OCI-LY1 (cell line): ENCODE measurements at regions not wholly inside any gene's neighbourhood (a gene's known extent, or its start where the extent isn't known, plus 50 kb on each side); places are given as distances from the start of the nearest gene placed in this dataset.

Source experiments
- H2AFZ ChIP-seq: fragments of 200-600 bp; sonication (generic), shearing (Covaris generic); 2 replicates; pipeline ENCODE4 v1.6.0; 2014; ENCODE audit warnings: antibody characterized with exemption, mild to moderate bottlenecking, low read length
- H3F3A ChIP-seq: fragments of 200-600 bp; sonication (generic), shearing (Covaris generic); 2 replicates; pipeline ENCODE4 v1.6.0; 2014; ENCODE audit warnings: mild to moderate bottlenecking, antibody characterized with exemption, low read length, moderate library complexity; ENCODE audit not compliant: insufficient read depth
- H3K27ac ChIP-seq: fragments of 200-600 bp; sonication (generic); 2 replicates; pipeline ENCODE4 v1.5.1; 2014; ENCODE audit warnings: low read length, mixed run types, mild to moderate bottlenecking, low read depth; ENCODE audit not compliant: poor library complexity, severe bottlenecking
- H3K27me3 ChIP-seq: fragments of 200-600 bp; sonication (generic); 2 replicates; pipeline ENCODE4 v1.6.0; 2014; ENCODE audit warnings: antibody characterized with exemption, mild to moderate bottlenecking, low read length, moderate library complexity; ENCODE audit not compliant: insufficient read depth
- H3K36me3 ChIP-seq: fragments of 200-600 bp; sonication (generic); 2 replicates; pipeline ENCODE4 v1.6.1; 2014; ENCODE audit warnings: mild to moderate bottlenecking, antibody characterized with exemption, low read length, moderate library complexity, mixed read lengths; ENCODE audit not compliant: insufficient read depth
- H3K4me1 ChIP-seq: fragments of 200-600 bp; sonication (generic); 2 replicates; pipeline ENCODE4 v1.5.1; 2014; ENCODE audit warnings: mild to moderate bottlenecking, low read length, moderate library complexity; ENCODE audit not compliant: insufficient read depth, severe bottlenecking
- H3K4me2 ChIP-seq: fragments of 200-600 bp; sonication (generic), shearing (Covaris generic); 2 replicates; pipeline ENCODE4 v1.6.1; 2014; ENCODE audit warnings: low read length
- H3K4me3 ChIP-seq: fragments of 200-600 bp; sonication (generic); 2 replicates; pipeline ENCODE4 v1.5.1; 2014; ENCODE audit warnings: low read length, low read depth, mild to moderate bottlenecking, mixed read lengths; ENCODE audit not compliant: poor library complexity, severe bottlenecking
- H3K79me2 ChIP-seq: fragments of 200-600 bp; shearing (Covaris generic); 2 replicates; pipeline ENCODE4 v1.6.1; 2016; ENCODE audit warnings: mixed run types, low read length, mixed read lengths; ENCODE audit not compliant: insufficient read depth
- H3K9ac ChIP-seq: fragments of 200-600 bp; sonication (generic), shearing (Covaris generic); 2 replicates; pipeline ENCODE4 v1.6.1; 2014; ENCODE audit warnings: mild to moderate bottlenecking, low read length, mixed read lengths
- H3K9me2 ChIP-seq: fragments of 200-600 bp; sonication (generic), shearing (Covaris generic); 2 replicates; pipeline ENCODE4 v1.6.1; 2014; ENCODE audit warnings: low read depth, mild to moderate bottlenecking, low read length, mixed read lengths
- H3K9me3 ChIP-seq: fragments of 200-600 bp; shearing (Covaris generic); 2 replicates; pipeline ENCODE4 v1.6.1; 2014; ENCODE audit warnings: low read length, mixed read lengths
- H4K20me1 ChIP-seq: fragments of 200-600 bp; sonication (generic), shearing (Covaris generic); 2 replicates; pipeline ENCODE4 v1.6.0; 2016; ENCODE audit warnings: mild to moderate bottlenecking, low read length; ENCODE audit not compliant: insufficient read depth
- EZH2 ChIP-seq: fragments of 200-600 bp; sonication (generic), shearing (Covaris generic); IDR thresholded peaks from 2 replicates; pipeline ENCODE4 v1.8.0; 2017; ENCODE audit warnings: borderline replicate concordance, mixed run types, mild to moderate bottlenecking, antibody characterized with exemption, low read length, moderate library complexity, mixed read lengths
- TF ChIP-seq, protein P1 (sequence below): fragments of 200-600 bp; sonication (generic), shearing (Covaris generic); IDR thresholded peaks from 2 replicates; pipeline ENCODE4 v1.5.1; 2017; ENCODE audit warnings: mild to moderate bottlenecking, antibody characterized with exemption, low read length, moderate library complexity, mixed read lengths

DNA sequence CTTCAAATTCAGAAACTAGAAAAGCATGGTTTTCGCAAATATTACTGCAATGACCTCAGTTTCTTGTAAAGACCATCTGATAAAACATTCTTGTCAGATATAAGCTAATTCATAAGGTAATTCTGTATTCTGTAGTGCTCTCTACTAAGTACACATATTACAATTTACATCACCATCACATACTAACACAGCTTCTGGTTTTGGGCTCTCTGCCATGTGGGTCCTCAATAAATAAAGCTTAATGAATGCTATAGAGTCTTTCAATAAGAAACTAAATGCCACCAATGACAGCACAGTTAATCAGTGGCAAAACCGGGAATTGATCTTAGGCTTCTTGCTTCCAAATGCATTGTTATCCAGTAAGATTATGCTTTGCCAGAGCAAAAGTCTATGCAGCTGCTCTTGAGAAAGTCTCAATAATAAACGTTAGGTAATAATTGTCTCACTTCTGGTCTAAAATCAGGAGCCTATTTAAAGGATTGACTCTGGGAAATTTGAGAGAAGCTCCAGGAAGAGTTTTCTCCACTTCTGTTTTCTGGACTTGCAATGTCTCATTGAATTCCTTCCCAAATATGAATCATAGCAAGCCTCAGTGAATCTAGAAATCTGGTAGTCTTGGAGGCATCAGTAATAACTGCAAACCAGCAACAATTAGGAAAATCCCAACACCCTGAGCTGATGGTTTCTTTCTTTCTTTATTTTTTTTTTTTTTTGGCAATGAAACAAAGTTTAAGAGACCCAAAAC lies 67.9 kb upstream of the RAPGEF4 start:
- H3K4me2 ChIP-seq = no peak overlapping the region
- TF ChIP-seq, protein P1, sequence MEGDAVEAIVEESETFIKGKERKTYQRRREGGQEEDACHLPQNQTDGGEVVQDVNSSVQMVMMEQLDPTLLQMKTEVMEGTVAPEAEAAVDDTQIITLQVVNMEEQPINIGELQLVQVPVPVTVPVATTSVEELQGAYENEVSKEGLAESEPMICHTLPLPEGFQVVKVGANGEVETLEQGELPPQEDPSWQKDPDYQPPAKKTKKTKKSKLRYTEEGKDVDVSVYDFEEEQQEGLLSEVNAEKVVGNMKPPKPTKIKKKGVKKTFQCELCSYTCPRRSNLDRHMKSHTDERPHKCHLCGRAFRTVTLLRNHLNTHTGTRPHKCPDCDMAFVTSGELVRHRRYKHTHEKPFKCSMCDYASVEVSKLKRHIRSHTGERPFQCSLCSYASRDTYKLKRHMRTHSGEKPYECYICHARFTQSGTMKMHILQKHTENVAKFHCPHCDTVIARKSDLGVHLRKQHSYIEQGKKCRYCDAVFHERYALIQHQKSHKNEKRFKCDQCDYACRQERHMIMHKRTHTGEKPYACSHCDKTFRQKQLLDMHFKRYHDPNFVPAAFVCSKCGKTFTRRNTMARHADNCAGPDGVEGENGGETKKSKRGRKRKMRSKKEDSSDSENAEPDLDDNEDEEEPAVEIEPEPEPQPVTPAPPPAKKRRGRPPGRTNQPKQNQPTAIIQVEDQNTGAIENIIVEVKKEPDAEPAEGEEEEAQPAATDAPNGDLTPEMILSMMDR = no peak
- TF ChIP-seq EZH2 = no peak
- no peaks in the 10 kb centered on the region for H3K9me2 ChIP-seq
- H2AFZ ChIP-seq = no peak overlapping the region
- H3K4me1 ChIP-seq = no peaks in the 10 kb centered on the region
- no peak overlapping the region for H3K9ac ChIP-seq
- no peaks in the 10 kb centered on the region for H3F3A ChIP-seq
- no peak overlapping the region for H3K4me3 ChIP-seq
- no peaks in the 10 kb centered on the region for H3K9me3 ChIP-seq
- no peak overlapping the region for H3K27ac ChIP-seq
- no peaks in the 10 kb centered on the region for H3K36me3 ChIP-seq
- no peaks in the 10 kb centered on the region for H4K20me1 ChIP-seq
- H3K79me2 ChIP-seq = no peaks in the 10 kb centered on the region
- H3K27me3 ChIP-seq = no peaks in the 10 kb centered on the region; the same call in 1 of the 2 replicates

- TF ChIP-seq, protein P1 = no peak
- no peak for TF ChIP-seq EZH2
- Histone ChIP-seq H3K4me3 (no peak overlapping the region), H4K20me1 (no peaks in the 10 kb centered on the region), H3K9me3 (no peaks in the 10 kb centered on the region), H3K9ac (no peak overlapping the region), H3K36me3 (no peaks in the 10 kb centered on the region), H3K4me2 (no peak overlapping the region), H2AFZ (no peak overlapping the region), H3F3A (no peaks in the 10 kb centered on the region), H3K9me2 (no peaks in the 10 kb centered on the region), H3K27me3 (no peaks in the 10 kb centered on the region), H3K4me1 (no peaks in the 10 kb centered on the region), H3K79me2 (no peaks in the 10 kb centered on the region), H3K27ac (no peak overlapping the region)
Measured at GRCh38 chr2:172671501-172671900, 64.1 kb upstream of the RAPGEF4 start.

GRCh38 chr2:172672114-172672513 lies 63.5 kb upstream of the RAPGEF4 start:
- TF ChIP-seq, protein P1 = no peak
- TF ChIP-seq EZH2 = no peak
- H3K4me3 ChIP-seq = no peak overlapping the region
- H3K27ac ChIP-seq = no peak overlapping the region

More at GRCh38 chr2:172672114-172672513, 63.5 kb upstream of the RAPGEF4 start:
- no peak overlapping the region for H3K4me2 ChIP-seq
- no peak overlapping the region for H3K9ac ChIP-seq
- no peaks in the 10 kb centered on the region for H4K20me1 ChIP-seq
- no peak overlapping the region for H2AFZ ChIP-seq
- no peaks in the 10 kb centered on the region for H3K4me1 ChIP-seq
- no peaks in the 10 kb centered on the region for H3K36me3 ChIP-seq
- no peaks in the 10 kb centered on the region for H3K9me2 ChIP-seq
- no peaks in the 10 kb centered on the region for H3K79me2 ChIP-seq
- H3K27me3 ChIP-seq = no peaks in the 10 kb centered on the region
- no peaks in the 10 kb centered on the region for H3F3A ChIP-seq
- H3K9me3 ChIP-seq = no peaks in the 10 kb centered on the region
